ENCODE measurements at regions not wholly inside any gene's neighbourhood (a gene's known extent, or its start where the extent isn't known, plus 50 kb on each side); places are given as distances from the start of the nearest gene placed in this dataset.
A peak's percentile ranks its signal among the peaks of the same experiment; 100 is the strongest.
"Not testable (repeated sequence)": the region's sequence is repeated elsewhere in the genome, so short reads cannot be mapped to it uniquely, and the experiment has no call there.

DNA sequence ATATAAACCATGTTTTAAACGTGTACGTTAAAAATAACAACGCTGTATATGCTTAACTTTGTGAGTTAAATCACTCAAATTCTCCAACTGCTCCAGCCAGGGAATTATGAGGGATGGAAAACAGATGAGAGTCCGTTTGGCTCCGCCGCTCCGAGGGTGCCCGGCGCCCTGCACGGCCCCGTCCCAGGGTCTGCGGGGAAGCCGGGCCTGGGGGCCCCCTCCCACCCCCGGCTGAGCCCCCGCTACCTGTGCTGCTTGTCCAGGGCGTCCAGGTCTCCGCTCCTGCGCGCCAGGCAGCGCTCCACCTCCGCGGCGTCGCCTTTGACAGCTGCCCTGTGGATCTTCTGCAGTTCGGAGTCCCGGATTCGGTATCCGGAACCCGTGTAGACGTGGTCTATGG lies 415.5 kb downstream of the FOXD4L4 start:
- not testable (repeated sequence) for DNase-seq (ENCODE audit: low spot score)

DNA sequence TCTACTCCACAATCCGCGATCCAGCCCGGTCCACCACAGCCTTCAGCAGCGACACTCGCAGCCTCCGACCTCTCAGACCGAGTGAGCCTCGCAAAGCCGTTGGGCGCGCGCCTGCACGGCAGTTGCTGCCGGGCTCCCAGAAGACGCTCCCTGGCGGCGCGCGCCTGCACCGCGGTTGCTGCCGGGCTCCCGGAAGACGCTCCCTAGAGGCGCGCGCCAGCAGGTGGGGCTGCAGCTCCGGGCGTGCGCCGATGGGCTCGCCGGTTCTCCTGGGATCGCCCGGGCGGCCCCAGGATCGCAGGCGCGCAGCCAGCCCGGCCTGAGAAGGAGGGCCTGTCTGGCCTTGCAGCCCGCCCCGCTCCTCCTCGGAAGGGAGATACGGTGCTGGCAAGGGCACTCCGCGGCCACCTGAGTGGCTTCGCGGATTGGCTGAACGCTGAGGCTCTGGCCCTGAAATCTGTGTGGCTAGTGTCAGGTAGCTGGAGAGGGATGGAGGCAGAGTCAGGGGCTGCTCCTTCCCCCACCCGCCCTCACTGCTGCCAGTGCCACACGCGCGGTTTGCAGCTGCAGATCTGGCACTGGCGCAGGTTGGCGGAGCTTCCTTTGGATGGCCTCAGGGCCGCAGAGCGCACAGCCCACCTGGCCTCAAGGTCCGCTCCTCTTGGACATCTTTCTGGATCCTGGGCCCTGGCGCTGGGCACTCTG lies 416.2 kb downstream of the FOXD4L4 start:
- DNase-seq (ENCODE audit: low spot score) = peak; percentile 54

DNA sequence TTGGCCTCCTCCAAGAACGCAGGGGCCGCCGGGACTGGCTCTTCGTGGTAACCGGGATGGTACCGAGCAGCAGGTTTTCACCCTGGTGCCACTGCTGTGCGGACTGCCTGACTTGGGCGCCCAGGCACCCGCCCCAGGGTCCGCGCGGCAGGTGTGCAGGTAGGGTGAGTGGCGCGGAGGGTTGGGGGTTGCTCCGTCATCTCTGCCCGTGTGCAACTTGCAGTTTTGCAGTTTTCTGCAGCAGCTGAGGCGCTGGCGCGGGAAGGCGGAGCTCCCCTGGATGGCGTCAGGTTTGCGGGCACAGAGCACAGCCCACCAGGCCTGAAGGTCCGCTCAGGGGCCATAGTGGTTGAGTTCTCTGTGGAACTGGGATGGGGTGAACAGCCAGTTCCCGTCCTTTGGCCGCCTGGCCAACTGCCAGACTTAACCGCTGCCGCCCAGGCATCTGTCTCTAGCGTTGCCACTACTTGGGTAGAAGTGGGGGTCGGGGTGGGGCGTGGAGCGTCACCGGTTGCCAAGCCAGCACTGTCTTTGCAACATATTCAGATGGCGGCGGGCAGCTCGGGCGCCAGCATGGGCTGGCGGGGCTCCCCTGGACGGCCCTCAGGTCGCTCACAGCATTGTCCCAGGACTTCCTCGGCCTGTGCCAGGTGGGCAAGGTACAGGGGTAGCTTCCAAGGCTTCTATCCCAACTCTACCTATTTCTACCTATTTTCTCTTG lies 417.2 kb downstream of the FOXD4L4 start:
- not testable (repeated sequence) for DNase-seq (ENCODE audit: low spot score)

DNA sequence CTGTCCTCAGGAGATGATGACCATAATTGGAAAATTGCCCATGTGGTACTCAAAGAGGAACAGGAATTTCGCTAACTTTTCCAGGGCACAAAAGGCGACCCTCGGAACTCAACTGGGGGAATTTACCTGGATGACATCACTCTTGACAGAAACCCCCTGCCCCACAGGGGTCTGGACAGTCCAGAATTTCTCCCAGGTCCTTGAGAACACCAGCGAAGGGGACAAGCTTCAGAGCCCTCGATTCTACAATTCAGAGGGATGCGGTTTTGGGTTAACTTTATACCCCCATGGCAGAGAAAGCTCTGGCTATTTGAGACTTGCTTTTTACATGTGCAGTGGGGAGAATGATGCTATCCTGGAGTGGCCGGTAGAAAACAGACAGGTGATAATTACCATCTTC lies 445.4 kb downstream of the FOXD4L4 start:
- not testable (repeated sequence) for DNase-seq (ENCODE audit: low spot score)

GRCh38 chr9:66183648-66184047 lies 446.7 kb downstream of the FOXD4L4 start:
- not testable (repeated sequence) for DNase-seq (ENCODE audit: low spot score)

- not testable (repeated sequence) for DNase-seq (ENCODE audit: low spot score)
Measured at GRCh38 chr9:66197199-66197598, 460.3 kb downstream of the FOXD4L4 start.

DNA sequence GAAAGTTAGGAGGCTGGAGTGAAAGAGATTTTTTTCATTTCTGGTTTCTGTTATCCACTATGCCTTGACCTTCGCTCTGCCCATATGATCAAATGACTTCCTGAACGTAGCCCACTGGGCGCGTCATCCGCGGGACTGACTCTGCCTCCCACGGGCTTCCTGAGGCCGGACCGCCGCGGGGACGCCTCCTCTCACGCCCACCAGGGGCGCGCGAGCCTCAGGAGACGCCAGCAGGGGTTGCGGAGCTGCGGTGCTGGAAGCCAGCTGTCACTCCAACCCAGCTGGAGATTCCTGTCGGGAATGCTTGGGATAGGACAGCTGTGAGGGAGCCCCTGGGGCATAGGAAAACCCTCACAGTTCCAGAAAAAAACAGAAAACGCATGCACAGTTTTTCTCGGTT lies 461.5 kb downstream of the FOXD4L4 start:
- not testable (repeated sequence) for DNase-seq (ENCODE audit: low spot score)

GRCh38 chr9:66206617-66207016 lies 469.7 kb downstream of the FOXD4L4 start:
- not testable (repeated sequence) for DNase-seq (ENCODE audit: low spot score)

DNA sequence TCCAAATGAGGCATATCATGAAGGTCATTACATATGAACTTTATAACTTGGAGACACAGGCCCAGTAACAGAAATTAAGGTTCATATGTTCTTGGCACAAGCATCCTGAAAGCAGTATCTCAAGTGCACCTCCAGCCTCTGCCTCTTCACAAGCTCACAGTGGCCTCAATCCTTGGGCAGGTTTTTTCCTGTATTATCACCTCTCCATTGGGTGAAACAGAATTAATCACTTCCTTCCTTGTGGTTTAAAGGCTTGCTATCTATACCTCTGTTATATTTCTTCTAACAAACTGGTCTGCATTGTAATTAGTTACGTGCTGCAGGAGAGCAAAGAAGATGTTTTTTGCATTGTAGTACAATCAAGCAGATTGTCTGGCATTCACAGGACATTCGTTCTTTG lies 471.0 kb downstream of the FOXD4L4 start:
- not testable (repeated sequence) for DNase-seq (ENCODE audit: low spot score)

DNA sequence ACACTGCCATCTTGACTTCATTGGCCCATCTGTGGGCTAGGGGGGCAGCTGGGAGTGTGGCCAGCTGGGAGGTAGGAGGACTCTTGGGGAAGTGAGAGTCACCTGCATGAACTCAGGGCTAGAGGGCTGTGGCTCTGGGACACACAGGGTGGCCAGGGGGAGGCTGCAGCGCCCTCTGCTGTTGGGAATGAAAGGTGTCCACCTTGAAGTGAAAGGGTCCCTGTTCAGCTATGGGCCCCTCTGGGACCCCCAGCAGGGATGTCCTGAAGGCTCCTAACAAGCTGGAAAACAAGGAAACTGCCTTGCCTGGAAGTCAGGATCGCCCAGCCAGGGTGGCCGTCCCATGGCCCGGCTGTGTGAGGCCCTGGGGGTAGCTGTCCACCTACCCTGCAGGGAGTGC lies 507.8 kb downstream of the FOXD4L4 start:
- DNase-seq (ENCODE audit: low spot score) = not testable (repeated sequence)

GRCh38 chr9:66245481-66245880 lies 508.5 kb downstream of the FOXD4L4 start:
- not testable (repeated sequence) for DNase-seq (ENCODE audit: low spot score)

DNA sequence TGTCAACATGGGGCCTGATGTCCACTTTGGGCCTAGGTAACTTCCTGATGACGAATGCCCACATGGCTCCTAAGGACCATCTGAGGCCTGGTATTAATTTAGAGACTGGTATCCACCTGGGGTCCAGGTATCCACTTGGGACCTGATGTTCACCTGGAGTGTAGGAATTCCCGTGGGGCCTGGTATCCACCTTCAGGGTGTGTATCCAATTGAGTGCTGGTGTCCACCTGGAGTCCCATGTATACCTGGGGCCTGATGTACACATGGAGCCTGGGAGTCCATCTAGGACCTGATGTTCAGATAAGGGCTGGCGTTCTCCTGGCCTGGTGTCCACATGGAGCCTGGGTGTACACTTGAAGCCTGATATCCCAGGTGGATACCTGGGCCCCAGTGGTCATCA lies 520.6 kb downstream of the FOXD4L4 start:
- not testable (repeated sequence) for DNase-seq (ENCODE audit: low spot score)

GRCh38 chr9:66261576-66261975 lies 524.6 kb downstream of the FOXD4L4 start:
- DNase-seq (ENCODE audit: low spot score) = not testable (repeated sequence)

DNA sequence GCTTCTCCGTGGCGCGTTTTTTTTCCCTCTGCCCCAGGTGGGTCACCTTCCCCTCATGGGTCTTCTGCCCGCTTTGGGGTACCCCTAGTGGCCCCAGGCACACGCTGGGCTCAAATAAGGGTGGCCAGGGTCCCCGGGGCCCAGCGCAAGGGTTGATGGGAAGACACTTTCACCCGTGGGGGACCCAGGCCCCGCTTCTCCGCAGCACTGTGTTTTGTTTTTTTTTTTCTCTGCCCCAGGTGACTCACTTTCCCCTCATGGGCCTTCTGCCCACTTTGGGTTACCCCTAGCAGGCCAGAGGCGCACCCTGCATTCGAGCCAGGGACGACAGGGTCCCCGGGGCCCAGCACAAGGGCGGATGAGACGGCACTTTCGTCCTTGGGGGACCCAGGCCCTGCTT lies 526.7 kb downstream of the FOXD4L4 start:
- not testable (repeated sequence) for DNase-seq (ENCODE audit: low spot score)

- not testable (repeated sequence) for DNase-seq (ENCODE audit: low spot score)
Measured at GRCh38 chr9:66264786-66265185, 527.8 kb downstream of the FOXD4L4 start.

- DNase-seq (ENCODE audit: low spot score) = not testable (repeated sequence)
Measured at GRCh38 chr9:66266202-66266601, 529.3 kb downstream of the FOXD4L4 start.

DNA sequence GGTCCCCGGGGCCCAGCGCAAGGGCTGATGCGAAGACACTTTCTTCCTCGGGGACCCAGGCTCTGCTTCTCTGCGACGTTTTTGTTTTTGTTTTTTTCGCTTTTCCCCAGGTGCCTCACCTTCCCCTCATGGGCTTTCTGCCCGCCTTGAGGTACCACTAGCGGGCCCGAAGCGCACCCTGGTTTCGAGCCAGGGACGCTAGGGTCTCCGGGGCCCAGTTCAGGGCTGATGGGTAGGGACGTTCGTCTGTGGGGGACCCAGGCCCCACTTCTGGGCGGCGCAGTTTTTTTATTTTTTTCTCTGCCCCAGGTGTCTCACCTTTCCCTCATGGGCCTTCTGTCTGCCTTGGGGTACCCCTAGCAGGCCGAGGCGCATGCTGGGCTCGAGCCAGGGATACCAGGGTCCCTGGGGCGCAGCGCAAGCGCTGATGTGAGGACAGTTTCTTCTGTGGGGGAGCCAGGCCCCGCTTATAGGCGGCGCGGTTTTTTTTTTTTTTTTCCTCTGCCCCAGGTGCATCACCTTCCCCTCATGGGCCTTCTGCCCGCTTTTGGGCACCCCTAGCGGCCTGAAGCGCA lies 530.0 kb downstream of the FOXD4L4 start:
- not testable (repeated sequence) for DNase-seq (ENCODE audit: low spot score)

- DNase-seq (ENCODE audit: low spot score) = not testable (repeated sequence)
Measured at GRCh38 chr9:66267684-66268083, 530.7 kb downstream of the FOXD4L4 start.

GRCh38 chr9:66269024-66269423 lies 532.1 kb downstream of the FOXD4L4 start:
- DNase-seq (ENCODE audit: low spot score) = not testable (repeated sequence)

- peak; percentile 39 for DNase-seq (ENCODE audit: low spot score)
Measured at GRCh38 chr9:66269783-66270182, 532.8 kb downstream of the FOXD4L4 start.

GRCh38 chr9:66278809-66279208 lies 541.9 kb downstream of the FOXD4L4 start:
- DNase-seq (ENCODE audit: low spot score) = not testable (repeated sequence)
